Stimulated activated CD4-positive, alpha-beta T cell treated with anti-CD3 and anti-CD28 coated beads, Interleukin-4, amount 100 ng/mL, for 4 hours (primary cell): ENCODE measurements at regions not wholly inside any gene's neighbourhood (a gene's known extent, or its start where the extent isn't known, plus 50 kb on each side); places are given as distances from the start of the nearest gene placed in this dataset.

Experiments used
- DNase-seq, 2 experiments: peaks; one replicate each; pipeline ENCODE4 v3.0.0-alpha.2; 2020

- no peak for DNase-seq
Measured at GRCh38 chr18:24741321-24741720, 280.9 kb downstream of the HRH4 start.

GRCh38 chr18:24741965-24742724, 281.7 kb downstream of the HRH4 start:
- no peak for DNase-seq

DNA sequence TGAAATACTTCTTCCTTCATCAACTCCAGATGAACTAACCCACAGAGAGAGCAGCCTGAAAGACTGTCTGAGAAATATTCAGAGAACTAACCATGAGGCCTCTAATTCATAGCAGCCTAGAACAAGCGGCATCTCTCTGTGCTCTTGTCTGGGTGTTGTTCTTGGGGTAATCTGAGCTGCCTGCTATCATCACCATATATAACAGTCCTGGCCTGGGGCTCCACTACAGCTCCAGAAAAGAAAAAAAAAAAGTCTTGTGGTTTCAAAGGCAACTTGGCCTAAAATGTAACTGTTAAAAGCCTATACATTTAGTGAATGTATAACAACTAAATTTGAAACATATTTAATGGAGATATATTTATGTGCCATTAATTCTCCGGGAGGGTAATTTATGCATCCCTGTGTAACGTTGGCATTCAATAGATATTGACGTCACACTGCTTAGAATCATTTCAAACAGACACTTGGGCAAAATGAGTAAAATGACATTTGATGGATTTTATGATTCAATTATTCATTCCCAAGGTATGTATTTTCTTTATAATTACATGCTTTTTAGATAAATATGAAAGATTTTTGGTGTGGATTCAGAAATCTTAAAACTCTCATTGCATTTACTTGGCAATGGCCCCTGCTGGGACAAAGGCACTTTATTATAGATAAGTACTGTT, 294.3 kb downstream of the HRH4 start:
- DNase-seq: no peak

DNA sequence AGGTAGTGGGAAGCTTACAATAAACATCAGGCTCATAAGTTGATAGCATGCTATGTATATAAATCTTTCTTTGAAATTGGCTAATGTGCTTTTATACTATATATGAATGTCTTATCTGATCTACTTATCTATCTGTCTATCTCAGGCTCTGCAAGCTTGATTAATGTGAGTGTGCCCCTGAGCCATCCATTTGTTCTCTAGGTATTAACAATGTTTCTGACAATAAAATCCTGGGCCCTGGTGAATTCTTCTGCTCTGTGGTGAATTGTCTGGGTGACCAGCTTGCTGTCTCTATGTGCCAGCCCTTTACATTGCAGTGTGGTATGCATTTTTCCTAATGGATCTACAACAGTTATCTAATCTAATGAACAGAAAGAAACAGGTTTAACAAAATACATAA, 295.9 kb downstream of the HRH4 start:
- no peak for DNase-seq

DNA sequence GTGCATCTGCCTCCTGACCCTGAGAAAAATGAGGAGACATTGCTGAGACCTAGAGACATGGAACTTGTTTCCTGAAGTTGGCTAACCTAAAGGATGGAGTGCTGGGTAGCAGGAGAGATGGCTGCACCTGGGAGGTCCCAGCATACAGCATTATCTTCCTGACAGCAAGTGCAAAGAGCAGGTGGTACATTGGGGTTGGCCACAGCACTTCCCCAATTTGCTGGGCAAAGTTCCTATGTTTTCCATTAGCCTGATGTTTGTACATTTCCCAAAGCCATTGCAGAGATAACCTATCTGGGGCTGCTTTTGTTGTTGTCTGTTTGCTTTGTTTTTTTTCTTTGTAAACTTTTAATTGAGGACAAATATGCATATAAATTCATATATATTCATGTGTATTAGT, 296.7 kb downstream of the HRH4 start:
- no peak for DNase-seq

- DNase-seq: no peak
Measured at GRCh38 chr18:24761765-24762164, 301.3 kb downstream of the HRH4 start.

DNA sequence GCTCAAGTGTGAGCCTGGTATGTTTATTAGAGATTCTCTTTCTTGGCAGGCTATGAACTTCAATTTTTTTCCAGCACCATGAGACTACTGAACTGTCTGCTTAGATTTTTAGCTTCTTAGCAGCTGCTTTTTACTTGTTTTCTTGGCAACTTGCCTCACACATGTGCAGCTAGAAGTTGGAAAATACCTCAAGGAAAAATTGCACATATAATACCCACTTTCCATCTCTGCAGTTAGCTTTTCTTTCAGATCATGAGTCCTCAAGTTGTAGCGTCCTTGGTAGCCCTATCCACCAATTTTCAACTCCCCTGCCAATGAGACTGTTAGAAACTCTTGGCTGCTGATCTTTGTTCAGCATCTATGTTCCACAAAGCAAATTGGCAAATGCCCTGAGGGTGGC, 302.1 kb downstream of the HRH4 start:
- no peak for DNase-seq

GRCh38 chr18:24763765-24764513, 303.5 kb downstream of the HRH4 start:
- no peak for DNase-seq

DNA sequence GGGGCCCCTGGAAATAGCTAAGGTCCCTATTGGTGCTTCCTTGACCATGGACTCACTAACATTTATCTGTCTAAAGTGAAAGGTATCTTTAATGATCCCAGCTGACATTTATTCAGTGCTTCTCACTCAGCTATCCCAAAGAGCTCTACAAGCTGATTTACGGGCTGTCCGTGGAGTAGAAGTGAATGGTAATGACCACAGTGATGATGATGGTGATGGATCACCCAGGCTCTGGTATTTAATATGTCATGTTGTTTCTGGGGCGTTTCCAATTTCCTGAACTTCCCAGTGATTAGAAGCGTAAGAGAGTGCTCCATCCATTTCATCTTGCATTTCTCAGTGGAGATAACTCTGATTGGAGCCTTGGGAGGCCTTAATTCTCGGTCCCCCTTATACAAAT, 304.3 kb downstream of the HRH4 start:
- no peak for DNase-seq

DNA sequence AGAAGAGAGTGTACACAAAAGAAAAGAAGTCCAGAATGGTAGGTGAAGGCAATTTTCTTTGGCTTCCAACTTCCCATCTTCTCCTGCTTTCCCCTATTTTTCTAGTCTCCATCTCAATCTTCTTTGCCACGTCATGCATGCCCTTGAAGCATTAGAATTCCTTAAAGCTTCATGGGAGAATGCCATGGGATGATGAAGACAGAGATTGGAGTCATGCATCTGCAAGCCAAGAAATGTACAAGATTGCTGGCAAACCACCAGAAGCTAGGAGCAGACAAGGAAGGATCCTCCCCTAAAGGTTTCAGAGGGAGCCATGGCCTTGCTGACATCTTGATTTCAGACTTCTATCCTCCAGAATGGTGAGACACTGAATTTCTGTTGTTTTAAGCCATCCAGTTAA, 305.9 kb downstream of the HRH4 start:
- DNase-seq: no peak

GRCh38 chr18:24770311-24771024, 310.0 kb downstream of the HRH4 start:
- no peak for DNase-seq

GRCh38 chr18:24771300-24771699, 310.9 kb downstream of the HRH4 start:
- DNase-seq: no peak

DNA sequence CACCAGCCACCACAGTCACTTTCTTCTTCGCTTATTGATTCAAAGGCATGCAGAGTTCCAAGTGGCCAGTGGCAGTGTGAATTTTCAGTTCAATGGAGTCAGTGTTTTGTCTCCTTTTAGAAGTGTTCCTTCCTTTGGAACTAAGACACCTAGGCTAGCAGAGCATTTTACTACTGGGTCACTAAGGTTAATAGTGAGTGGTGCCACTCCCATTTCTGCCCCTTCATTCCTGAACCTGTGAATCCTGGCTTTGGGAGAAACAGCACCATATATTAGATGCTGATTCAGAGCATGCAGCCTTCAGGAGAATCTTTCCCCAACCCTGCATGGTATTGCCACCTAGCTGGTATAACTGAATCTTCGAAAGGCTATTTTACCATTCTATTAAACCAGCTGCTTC, 312.7 kb downstream of the HRH4 start:
- no peak for DNase-seq

GRCh38 chr18:24776019-24776418, 315.6 kb downstream of the HRH4 start:
- no peak for DNase-seq

GRCh38 chr18:24778810-24779418, 318.5 kb downstream of the HRH4 start:
- DNase-seq: no peak

- DNase-seq: no peak
Measured at GRCh38 chr18:24782566-24782965, 322.1 kb downstream of the HRH4 start.

DNA sequence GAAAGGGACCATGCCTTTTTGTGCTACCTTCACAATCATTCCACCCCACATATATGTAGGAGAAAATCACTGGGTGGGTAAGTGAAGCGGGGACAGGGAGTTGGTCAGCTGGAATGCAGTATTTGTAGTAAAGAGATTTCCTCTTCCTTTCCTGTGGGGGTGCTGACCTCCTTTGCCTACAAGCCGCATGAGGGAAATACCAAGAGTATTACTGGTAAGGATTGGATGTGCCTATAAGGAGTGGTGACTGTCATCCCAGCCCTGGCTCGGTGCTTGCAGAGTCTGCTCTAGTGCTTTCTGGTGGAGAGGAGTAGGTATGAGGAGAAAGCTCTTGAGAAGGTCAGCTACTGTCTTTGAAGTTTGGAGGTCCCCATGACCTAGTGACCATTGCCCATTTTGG, 324.6 kb downstream of the HRH4 start:
- no peak for DNase-seq

DNA sequence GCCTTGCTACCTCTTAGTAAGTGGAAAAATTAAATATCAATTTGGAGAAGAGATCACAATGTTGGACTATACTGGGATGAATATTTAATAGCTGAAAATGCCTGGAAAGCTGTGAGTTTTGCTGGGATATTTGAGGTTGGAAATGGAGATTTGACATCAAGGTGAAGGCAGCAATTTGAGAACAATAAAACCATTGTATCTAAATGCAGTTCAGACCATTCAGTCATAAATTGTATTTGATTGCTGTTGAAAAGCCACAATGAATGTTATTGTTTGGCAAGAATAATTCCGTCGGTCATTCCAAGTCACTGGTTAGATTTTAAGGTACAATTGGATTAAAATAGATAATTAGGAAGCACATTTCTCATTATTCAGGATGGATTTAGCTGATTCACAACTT, 325.6 kb downstream of the HRH4 start:
- DNase-seq: no peak

GRCh38 chr18:24790347-24790746, 329.9 kb downstream of the HRH4 start:
- DNase-seq: no peak

DNA sequence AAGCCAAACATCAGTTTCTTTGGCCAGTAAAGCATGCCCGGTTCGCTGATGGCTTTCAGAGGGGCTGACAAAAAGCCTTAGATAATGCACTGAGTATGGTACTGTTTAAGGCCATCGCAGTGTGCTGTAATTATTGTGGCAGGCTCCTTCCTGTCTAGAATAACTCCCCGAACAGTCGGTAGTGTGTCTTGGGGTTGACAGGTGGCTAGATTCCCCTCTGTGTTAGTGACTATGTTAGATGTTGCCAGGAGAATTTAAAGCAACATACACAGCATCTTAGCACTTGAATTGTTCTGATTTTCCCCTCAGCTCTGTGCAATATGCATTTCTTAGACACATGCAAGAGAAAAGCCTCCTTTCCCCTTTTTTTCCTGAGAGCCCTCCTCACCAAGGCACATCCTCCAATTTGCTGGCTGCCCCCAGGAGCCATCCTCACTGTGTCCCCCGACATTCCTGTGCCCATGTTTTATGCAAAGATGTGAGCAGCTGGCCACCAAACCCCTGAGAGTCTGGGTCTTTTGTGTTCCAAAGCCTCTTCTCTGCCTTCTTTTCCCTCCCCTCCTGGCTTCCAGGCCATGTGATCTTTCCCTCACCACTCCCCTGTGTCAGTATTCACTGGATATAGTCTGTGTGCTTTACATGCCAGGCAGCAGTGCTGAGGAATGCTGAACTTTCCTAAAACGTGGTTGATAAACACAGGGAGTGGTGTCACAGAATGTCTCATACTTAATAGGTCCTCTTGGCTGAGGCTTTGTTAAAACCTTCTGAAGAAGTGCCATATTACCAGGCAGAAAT, 331.5 kb downstream of the HRH4 start:
- DNase-seq: no peak

- DNase-seq: no peak
Measured at GRCh38 chr18:24793742-24794141, 333.3 kb downstream of the HRH4 start.

DNA sequence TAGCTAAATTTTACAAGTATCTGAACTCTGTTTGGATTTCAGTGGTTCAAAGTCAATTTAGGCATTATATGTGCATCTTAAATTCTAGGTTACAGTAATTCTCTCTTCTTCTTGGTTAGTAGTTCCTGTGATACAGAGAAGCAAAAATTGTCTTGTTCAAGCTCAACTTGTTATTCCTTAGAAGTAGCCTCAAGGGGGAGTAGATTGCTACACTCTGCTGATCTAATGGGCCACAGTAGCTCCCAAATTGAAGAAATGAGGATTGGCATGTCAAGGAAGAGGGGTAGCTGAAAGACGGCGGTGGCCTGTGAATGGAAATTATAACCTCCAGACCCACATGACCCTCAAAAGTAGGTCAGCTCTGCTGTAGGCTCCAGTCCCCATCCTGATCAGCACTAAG, 334.7 kb downstream of the HRH4 start:
- no peak for DNase-seq
